SK-N-MC (cell line): ENCODE measurements at regions not wholly inside any gene's neighbourhood (a gene's known extent, or its start where the extent isn't known, plus 50 kb on each side); places are given as distances from the start of the nearest gene placed in this dataset.

Source experiments
- EZH2 ChIP-seq: fragments of 200-600 bp; sonication (generic); IDR thresholded peaks from one replicate; pipeline ENCODE4 v1.6.1; 2017; ENCODE audit warnings: antibody characterized with exemption
- POLR2AphosphoS5 ChIP-seq: IDR thresholded peaks from 2 replicates; pipeline ENCODE4 v1.6.1; 2012; ENCODE audit warnings: mild to moderate bottlenecking, low read depth, low read length, borderline replicate concordance

GRCh38 chrX:40973619-40974018, 111.6 kb upstream of the USP9X start:
- no peak for TF ChIP-seq EZH2
- TF ChIP-seq POLR2AphosphoS5: no peak
